H9 (cell line): ENCODE measurements at regions not wholly inside any gene's neighbourhood (a gene's known extent, or its start where the extent isn't known, plus 50 kb on each side); places are given as distances from the start of the nearest gene placed in this dataset.

Experiments
- DNase-seq: peaks from one replicate; pipeline ENCODE4 v3.0.0-alpha.2; 2017
- H2AFZ ChIP-seq: one replicate; pipeline ENCODE4 v1.6.1; 2013; ENCODE audit warnings: mild to moderate bottlenecking, low read length, control low read depth, moderate library complexity
- H2AK5ac ChIP-seq: 2 replicates; pipeline ENCODE4 v1.6.1; 2013; ENCODE audit warnings: low read length, control low read depth, mixed read lengths; ENCODE audit not compliant: insufficient read length
- H2BK120ac ChIP-seq: one replicate; pipeline ENCODE4 v1.6.1; 2013; ENCODE audit warnings: low read depth, mild to moderate bottlenecking, low read length, control low read depth, inconsistent platforms; ENCODE audit not compliant: poor library complexity, severe bottlenecking
- H2BK12ac ChIP-seq: 2 replicates; pipeline ENCODE4 v1.6.1; 2013; ENCODE audit warnings: low read length, control low read depth, mixed read lengths, low read depth; ENCODE audit not compliant: insufficient read length
- H2BK15ac ChIP-seq: 2 replicates; pipeline ENCODE4 v1.6.1; 2013; ENCODE audit warnings: low read depth, low read length, control low read depth
- H2BK20ac ChIP-seq: one replicate; pipeline ENCODE4 v1.6.1; 2013; ENCODE audit warnings: low read depth, mild to moderate bottlenecking, low read length, control low read depth, inconsistent platforms; ENCODE audit not compliant: poor library complexity, severe bottlenecking
- H2BK5ac ChIP-seq: 2 replicates; pipeline ENCODE4 v1.6.1; 2013; ENCODE audit warnings: low read length, control low read depth, mixed read lengths; ENCODE audit not compliant: insufficient read length
- H3K14ac ChIP-seq: 2 replicates; pipeline ENCODE4 v1.6.1; 2013; ENCODE audit warnings: low read length, control low read depth; ENCODE audit not compliant: insufficient read depth
- H3K18ac ChIP-seq: 2 replicates; pipeline ENCODE4 v1.6.1; 2013; ENCODE audit warnings: low read depth, mild to moderate bottlenecking, mixed read lengths, low read length, control low read depth; ENCODE audit not compliant: insufficient read length
- H3K23ac ChIP-seq: 2 replicates; pipeline ENCODE4 v1.6.1; 2013; ENCODE audit warnings: low read length, control low read depth, mixed read lengths, low read depth; ENCODE audit not compliant: insufficient read length
- H3K23me2 ChIP-seq: 2 replicates; pipeline ENCODE4 v1.6.1; 2013; ENCODE audit warnings: low read depth, mild to moderate bottlenecking, mixed read lengths, low read length, control low read depth; ENCODE audit not compliant: insufficient read length, poor library complexity, severe bottlenecking
- H3K27ac ChIP-seq: 2 replicates; pipeline ENCODE4 v1.5.1; 2013; ENCODE audit warnings: low read length, control low read depth, mixed read lengths, low read depth; ENCODE audit not compliant: insufficient read length
- H3K27me3 ChIP-seq: 2 replicates; pipeline ENCODE4 v1.6.1; 2013; ENCODE audit warnings: low read length, control low read depth, inconsistent platforms; ENCODE audit not compliant: insufficient read depth
- H3K4ac ChIP-seq: 2 replicates; pipeline ENCODE4 v1.6.1; 2013; ENCODE audit warnings: low read depth, mild to moderate bottlenecking, control low read depth, inconsistent platforms, low read length, moderate library complexity
- H3K4me1 ChIP-seq: 2 replicates; pipeline ENCODE4 v1.6.1; 2013; ENCODE audit warnings: low read length, control low read depth, inconsistent platforms; ENCODE audit not compliant: insufficient read depth
- H3K4me2 ChIP-seq: 2 replicates; pipeline ENCODE4 v1.6.1; 2013; ENCODE audit warnings: low read length, control low read depth, mixed read lengths; ENCODE audit not compliant: insufficient read length, insufficient read depth
- H3K56ac ChIP-seq: 2 replicates; pipeline ENCODE4 v1.6.1; 2013; ENCODE audit warnings: low read depth, mild to moderate bottlenecking, mixed read lengths, low read length, control low read depth; ENCODE audit not compliant: insufficient read length
- H3K79me1 ChIP-seq: 2 replicates; pipeline ENCODE4 v1.6.1; 2013; ENCODE audit warnings: low read depth, mild to moderate bottlenecking, moderate library complexity, low read length, control low read depth, inconsistent platforms; ENCODE audit not compliant: insufficient read depth, poor library complexity, severe bottlenecking
- H3K79me2 ChIP-seq: 2 replicates; pipeline ENCODE4 v1.6.1; 2013; ENCODE audit warnings: low read length, control low read depth, inconsistent platforms; ENCODE audit not compliant: insufficient read depth
- H3K9ac ChIP-seq: 2 replicates; pipeline ENCODE4 v1.6.1; 2013; ENCODE audit warnings: low read length, control low read depth, mixed read lengths; ENCODE audit not compliant: insufficient read length; ENCODE audit errors: extremely low read depth
- H3K9me3 ChIP-seq: one replicate; pipeline ENCODE4 v1.6.1; 2013; ENCODE audit warnings: low read depth, low read length, inconsistent platforms; ENCODE audit not compliant: control insufficient read depth
- H3T11ph ChIP-seq: one replicate; pipeline ENCODE4 v1.6.1; 2013; ENCODE audit warnings: mild to moderate bottlenecking, low read length, control low read depth, inconsistent platforms
- H4K20me1 ChIP-seq: one replicate; pipeline ENCODE4 v1.6.1; 2013; ENCODE audit not compliant: control insufficient read depth, insufficient read length, insufficient read depth
- H4K5ac ChIP-seq: 2 replicates; pipeline ENCODE4 v1.6.1; 2013; ENCODE audit warnings: low read depth, mild to moderate bottlenecking, mixed read lengths, low read length, control low read depth; ENCODE audit not compliant: insufficient read length
- H4K8ac ChIP-seq: replicated peaks from 2 replicates; pipeline ENCODE4 v1.6.1; 2013; ENCODE audit warnings: low read length, control low read depth, mixed read lengths, low read depth; ENCODE audit not compliant: insufficient read length
- H4K91ac ChIP-seq: 2 replicates; pipeline ENCODE4 v1.6.1; 2013; ENCODE audit warnings: low read depth, mild to moderate bottlenecking, moderate library complexity, mixed read lengths, low read length, control low read depth; ENCODE audit not compliant: insufficient read length
- H3K27ac Mint-ChIP-seq, 3 experiments: 2 replicates in 2 of 3; 3 replicates in 1 of 3; pipeline ENCODE4 v1.8.0; 2020 to 2021; ENCODE audit warnings: mixed read lengths in 3 of 3, mild to moderate bottlenecking in 1 of 3, moderate library complexity in 1 of 3
- H3K27me3 Mint-ChIP-seq: 2 replicates; pipeline ENCODE4 v1.8.0; 2021; ENCODE audit warnings: low read depth, mild to moderate bottlenecking, moderate library complexity, mixed read lengths
- H3K36me3 Mint-ChIP-seq, 3 experiments: 2 replicates in 2 of 3; 3 replicates in 1 of 3; pipeline ENCODE4 v1.8.0; 2020 to 2021; ENCODE audit warnings: low read depth in 3 of 3, mixed read lengths in 3 of 3; ENCODE audit not compliant: insufficient read depth in 1 of 3
- H3K4me1 Mint-ChIP-seq, 2 experiments: 2 replicates each; pipeline ENCODE4 v1.8.0; 2020; ENCODE audit warnings: mixed read lengths in 2 of 2
- H3K4me3 Mint-ChIP-seq, 2 experiments: 2 replicates in 1 of 2; 3 replicates in 1 of 2; pipeline ENCODE4 v1.8.0; 2020 to 2021; ENCODE audit warnings: mild to moderate bottlenecking in 2 of 2, mixed read lengths in 2 of 2, moderate library complexity in 1 of 2
- H3K9me3 Mint-ChIP-seq, 2 experiments: 2 replicates in 1 of 2; 3 replicates in 1 of 2; pipeline ENCODE4 v1.8.0; 2020; ENCODE audit warnings: mild to moderate bottlenecking in 2 of 2, mixed read lengths in 2 of 2, moderate library complexity in 1 of 2
- CTCF ChIP-seq: fragments of 200-600 bp; sonication (generic); conservative IDR thresholded peaks from 3 replicates; pipeline ENCODE4 v1.8.0; 2021; ENCODE audit warnings: antibody characterized with exemption, mild to moderate bottlenecking
- WGBS: extraction: QIAGEN DNeasy Blood & Tissue Kit; methylation state at CpG from one replicate; pipeline ENCODE4 v1.1.7; 2013; ENCODE audit warnings: missing lambda C conversion rate, low lambda C conversion rate, mixed read lengths; ENCODE audit not compliant: insufficient read length; ENCODE audit errors: extremely low coverage; 5-methylcytosine and 5-hydroxymethylcytosine counted together

GRCh38 chr5:74027732-74028338 is 401.8 kb downstream of the ARHGEF28 start:
- H3K23me2 ChIP-seq = no peaks in the 10 kb centered on the region
- Mint-ChIP-seq H3K4me1 (peaks cover 5 to 9% of the 10 kb centered on the region in 2 experiments; a peak in 3 of 4 replicates), H3K27ac (no peak overlapping the region), H3K36me3 (no peaks in the 10 kb centered on the region), H3K9me3 (no peaks in the 10 kb centered on the region), H3K27me3 (no peaks in the 10 kb centered on the region), H3K4me3 (no peak overlapping the region)
- no peak overlapping the region for H4K5ac ChIP-seq
- H2AFZ ChIP-seq = no peak overlapping the region
- no CpG with 5 or more reads among the region's 2 CpGs for WGBS
- DNase-seq = no peak
- no peak overlapping the region for H2BK12ac ChIP-seq
- no peak overlapping the region for H2AK5ac ChIP-seq
- TF ChIP-seq CTCF = no peak
- H3K79me1 ChIP-seq = no peaks in the 10 kb centered on the region
- no peak overlapping the region for H2BK15ac ChIP-seq
- no peak overlapping the region for H2BK5ac ChIP-seq
- H3K18ac ChIP-seq = no peak overlapping the region
- H2BK20ac ChIP-seq = no peak overlapping the region
- no peaks in the 10 kb centered on the region for H3K27me3 ChIP-seq
- H3K14ac ChIP-seq = no peak overlapping the region
- no peak overlapping the region for H3T11ph ChIP-seq
- no peaks in the 10 kb centered on the region for H4K20me1 ChIP-seq
- no peak overlapping the region for H3K4me2 ChIP-seq
- H3K4me1 ChIP-seq = no peaks in the 10 kb centered on the region
- H3K79me2 ChIP-seq = no peaks in the 10 kb centered on the region
- no peak overlapping the region for H4K8ac ChIP-seq
- no peak overlapping the region for H3K9ac ChIP-seq
- no peak overlapping the region for H3K23ac ChIP-seq
- H4K91ac ChIP-seq = no peak overlapping the region
- H3K27ac ChIP-seq = no peak overlapping the region
- no peaks in the 10 kb centered on the region for H3K9me3 ChIP-seq
- no peak overlapping the region for H2BK120ac ChIP-seq
- no peak overlapping the region for H3K4ac ChIP-seq
- no peak overlapping the region for H3K56ac ChIP-seq
